ACC112 (cell line): ENCODE measurements at regions not wholly inside any gene's neighbourhood (a gene's known extent, or its start where the extent isn't known, plus 50 kb on each side); places are given as distances from the start of the nearest gene placed in this dataset.

ENCODE experiments used
- H2AFZ ChIP-seq: fragments of 200-600 bp; sonication (generic); one replicate; pipeline ENCODE4 v1.6.0; 2017; ENCODE audit warnings: antibody characterized with exemption, low read length; ENCODE audit not compliant: unreplicated experiment
- H3K27ac ChIP-seq: fragments of 200-600 bp; sonication (generic); 2 replicates; pipeline ENCODE4 v1.5.1; 2014; ENCODE audit warnings: low read depth, mild to moderate bottlenecking, antibody characterized with exemption, low read length, moderate library complexity
- H3K27me3 ChIP-seq: fragments of 200-600 bp; sonication (generic); 2 replicates; pipeline ENCODE4 v1.6.1; 2014; ENCODE audit warnings: mild to moderate bottlenecking, antibody characterized with exemption, low read length, moderate library complexity, mixed read lengths; ENCODE audit not compliant: insufficient read depth
- H3K36me3 ChIP-seq: fragments of 200-600 bp; sonication (generic); 2 replicates; pipeline ENCODE4 v1.6.1; 2016; ENCODE audit warnings: mild to moderate bottlenecking, antibody characterized with exemption, low read length, moderate library complexity, mixed read lengths; ENCODE audit not compliant: insufficient read depth
- H3K4me1 ChIP-seq: fragments of 200-600 bp; sonication (generic); one replicate; pipeline ENCODE4 v1.6.1; 2016; ENCODE audit warnings: low read length, mixed read lengths; ENCODE audit not compliant: insufficient read depth, unreplicated experiment, control insufficient read depth
- H3K4me3 ChIP-seq: fragments of 200-600 bp; sonication (generic); 2 replicates; pipeline ENCODE4 v1.5.1; 2014; ENCODE audit warnings: mild to moderate bottlenecking, low read depth, low read length
- H3K79me2 ChIP-seq: fragments of 200-600 bp; sonication (generic); one replicate; pipeline ENCODE4 v1.6.0; 2016; ENCODE audit warnings: low read length; ENCODE audit not compliant: control insufficient read depth, unreplicated experiment, insufficient read depth

GRCh38 chr13:90122531-90122930 lies 1225.0 kb upstream of the MIR17HG start:
- Histone ChIP-seq H3K4me1 (no peaks in the 10 kb centered on the region), H3K27me3 (no peaks in the 10 kb centered on the region), H2AFZ (no peak overlapping the region), H3K27ac (no peak overlapping the region), H3K4me3 (no peak overlapping the region), H3K79me2 (no peaks in the 10 kb centered on the region), H3K36me3 (no peaks in the 10 kb centered on the region)

- Histone ChIP-seq H3K27ac (no peak overlapping the region), H3K4me1 (no peaks in the 10 kb centered on the region), H3K36me3 (no peaks in the 10 kb centered on the region), H3K79me2 (no peaks in the 10 kb centered on the region), H3K4me3 (no peak overlapping the region), H2AFZ (no peak overlapping the region), H3K27me3 (no peaks in the 10 kb centered on the region)
These were observed 1211.9 kb upstream of the MIR17HG start for GRCh38 chr13:90135558-90135957.

- Histone ChIP-seq H3K4me3 (no peak overlapping the region), H3K27ac (no peak overlapping the region), H3K79me2 (no peaks in the 10 kb centered on the region), H2AFZ (no peak overlapping the region), H3K27me3 (no peaks in the 10 kb centered on the region), H3K4me1 (no peaks in the 10 kb centered on the region), H3K36me3 (no peaks in the 10 kb centered on the region)
These were observed 1205.2 kb upstream of the MIR17HG start for GRCh38 chr13:90142251-90142650.

GRCh38 chr13:90154311-90154960 lies 1193.1 kb upstream of the MIR17HG start:
- H2AFZ ChIP-seq: no peak overlapping the region
- no peaks in the 10 kb centered on the region for H3K27me3 ChIP-seq
- no peaks in the 10 kb centered on the region for H3K36me3 ChIP-seq
- H3K27ac ChIP-seq: no peak overlapping the region
- H3K79me2 ChIP-seq: no peaks in the 10 kb centered on the region
- H3K4me1 ChIP-seq: no peaks in the 10 kb centered on the region
- no peak overlapping the region for H3K4me3 ChIP-seq

GRCh38 chr13:90156390-90156789 lies 1191.1 kb upstream of the MIR17HG start:
- Histone ChIP-seq H3K4me1 (no peaks in the 10 kb centered on the region), H3K36me3 (no peaks in the 10 kb centered on the region), H2AFZ (no peak overlapping the region), H3K27ac (no peak overlapping the region), H3K79me2 (no peaks in the 10 kb centered on the region), H3K27me3 (no peaks in the 10 kb centered on the region), H3K4me3 (no peak overlapping the region)

GRCh38 chr13:90168953-90169352 lies 1178.5 kb upstream of the MIR17HG start:
- no peaks in the 10 kb centered on the region for H3K36me3 ChIP-seq
- no peak overlapping the region for H2AFZ ChIP-seq
- no peaks in the 10 kb centered on the region for H3K79me2 ChIP-seq
- H3K4me1 ChIP-seq: no peaks in the 10 kb centered on the region
- H3K27me3 ChIP-seq: no peaks in the 10 kb centered on the region
- H3K4me3 ChIP-seq: no peak overlapping the region
- H3K27ac ChIP-seq: no peak overlapping the region

GRCh38 chr13:90170208-90170607 lies 1177.3 kb upstream of the MIR17HG start:
- Histone ChIP-seq H3K36me3 (no peaks in the 10 kb centered on the region), H3K27me3 (no peaks in the 10 kb centered on the region), H3K27ac (no peak overlapping the region), H3K4me1 (no peaks in the 10 kb centered on the region), H2AFZ (no peak overlapping the region), H3K79me2 (no peaks in the 10 kb centered on the region), H3K4me3 (no peak overlapping the region)

GRCh38 chr13:90171649-90172048 lies 1175.8 kb upstream of the MIR17HG start:
- Histone ChIP-seq H3K36me3 (no peaks in the 10 kb centered on the region), H3K79me2 (no peaks in the 10 kb centered on the region), H3K27me3 (no peaks in the 10 kb centered on the region), H3K27ac (no peak overlapping the region), H2AFZ (no peak overlapping the region), H3K4me3 (no peak overlapping the region), H3K4me1 (no peaks in the 10 kb centered on the region)

- Histone ChIP-seq H3K27me3 (no peaks in the 10 kb centered on the region), H3K4me1 (no peaks in the 10 kb centered on the region), H3K79me2 (no peaks in the 10 kb centered on the region), H3K36me3 (no peaks in the 10 kb centered on the region), H2AFZ (no peak overlapping the region), H3K27ac (no peak overlapping the region), H3K4me3 (no peak overlapping the region)
These were observed 1170.0 kb upstream of the MIR17HG start for GRCh38 chr13:90177512-90177911.

GRCh38 chr13:90184355-90184754 lies 1163.1 kb upstream of the MIR17HG start:
- no peak overlapping the region for H3K4me3 ChIP-seq
- no peak overlapping the region for H3K27ac ChIP-seq
- no peaks in the 10 kb centered on the region for H3K79me2 ChIP-seq
- no peak overlapping the region for H2AFZ ChIP-seq
- no peaks in the 10 kb centered on the region for H3K36me3 ChIP-seq
- no peaks in the 10 kb centered on the region for H3K4me1 ChIP-seq
- H3K27me3 ChIP-seq: no peaks in the 10 kb centered on the region

- no peaks in the 10 kb centered on the region for H3K4me1 ChIP-seq
- no peak overlapping the region for H3K27ac ChIP-seq
- H3K36me3 ChIP-seq: no peaks in the 10 kb centered on the region
- no peak overlapping the region for H2AFZ ChIP-seq
- H3K79me2 ChIP-seq: no peaks in the 10 kb centered on the region
- no peaks in the 10 kb centered on the region for H3K27me3 ChIP-seq
- H3K4me3 ChIP-seq: no peak overlapping the region
These were observed 1161.8 kb upstream of the MIR17HG start for GRCh38 chr13:90185734-90186133.
